Hepatocyte (in vitro differentiated cells): ENCODE measurements at regions not wholly inside any gene's neighbourhood (a gene's known extent, or its start where the extent isn't known, plus 50 kb on each side); places are given as distances from the start of the nearest gene placed in this dataset.

Experiments
- DNase-seq: peaks from one replicate; pipeline ENCODE4 v3.0.0-alpha.2; 2016; ENCODE audit warnings: low spot score
- H2AFZ ChIP-seq: fragments of 200-600 bp; sonication (generic); 2 replicates; pipeline ENCODE4 v1.6.0; 2016; ENCODE audit warnings: antibody characterized with exemption, mild to moderate bottlenecking
- H3K27ac ChIP-seq: fragments of 200-600 bp; sonication (generic); 2 replicates; pipeline ENCODE4 v1.5.1; 2016; ENCODE audit warnings: mild to moderate bottlenecking
- H3K27me3 ChIP-seq: fragments of 200-600 bp; sonication (generic); 2 replicates; pipeline ENCODE4 v1.6.1; 2016
- H3K36me3 ChIP-seq: fragments of 200-600 bp; sonication (generic); replicated peaks from 2 replicates; pipeline ENCODE4 v1.5.1; 2016; ENCODE audit warnings: low read depth; ENCODE audit not compliant: insufficient read depth
- H3K4me1 ChIP-seq: fragments of 200-600 bp; sonication (generic); 2 replicates; pipeline ENCODE4 v1.5.1; 2016; ENCODE audit warnings: mild to moderate bottlenecking, moderate library complexity; ENCODE audit not compliant: insufficient read depth
- H3K4me2 ChIP-seq: fragments of 200-600 bp; sonication (generic); 2 replicates; pipeline ENCODE4 v1.6.0; 2016
- H3K4me3 ChIP-seq: fragments of 200-600 bp; sonication (generic); 2 replicates; pipeline ENCODE4 v1.5.1; 2016; ENCODE audit warnings: mild to moderate bottlenecking
- H3K79me2 ChIP-seq: fragments of 200-600 bp; sonication (generic); 2 replicates; pipeline ENCODE4 v1.6.0; 2017; ENCODE audit warnings: mild to moderate bottlenecking
- H3K9me2 ChIP-seq: fragments of 200-600 bp; sonication (generic); replicated peaks from 2 replicates; pipeline ENCODE4 v1.6.0; 2017; ENCODE audit warnings: mild to moderate bottlenecking; ENCODE audit not compliant: insufficient read depth
- H3K9me3 ChIP-seq: fragments of 200-600 bp; sonication (generic); 2 replicates; pipeline ENCODE4 v1.5.1; 2016; ENCODE audit warnings: low read depth, mild to moderate bottlenecking
- H4K20me1 ChIP-seq: fragments of 200-600 bp; sonication (generic); 2 replicates; pipeline ENCODE4 v1.6.0; 2016; ENCODE audit warnings: mild to moderate bottlenecking; ENCODE audit not compliant: insufficient read depth, poor library complexity, severe bottlenecking
- CTCF ChIP-seq: fragments of 200-600 bp; sonication (generic); IDR thresholded peaks from 2 replicates; pipeline ENCODE4 v1.5.1; 2016; ENCODE audit warnings: antibody characterized with exemption, mild to moderate bottlenecking; ENCODE audit not compliant: poor library complexity
- EZH2 ChIP-seq: fragments of 200-600 bp; sonication (generic); IDR thresholded peaks from 2 replicates; pipeline ENCODE4 v1.6.1; 2016; ENCODE audit warnings: antibody characterized with exemption, mild to moderate bottlenecking, borderline replicate concordance
- EZH2phosphoT487 ChIP-seq: fragments of 200-600 bp; sonication (generic); IDR thresholded peaks from one replicate; pipeline ENCODE4 v1.6.1; 2018; ENCODE audit warnings: antibody characterized with exemption, mild to moderate bottlenecking, low read depth, moderate library complexity; ENCODE audit not compliant: unreplicated experiment, severe bottlenecking
- WGBS: methylation state at CpG from one replicate; pipeline ENCODE4 v1.1.6; 2016; ENCODE audit warnings: low lambda C conversion rate; ENCODE audit errors: missing lambda C conversion rate; 5-methylcytosine and 5-hydroxymethylcytosine counted together

DNA sequence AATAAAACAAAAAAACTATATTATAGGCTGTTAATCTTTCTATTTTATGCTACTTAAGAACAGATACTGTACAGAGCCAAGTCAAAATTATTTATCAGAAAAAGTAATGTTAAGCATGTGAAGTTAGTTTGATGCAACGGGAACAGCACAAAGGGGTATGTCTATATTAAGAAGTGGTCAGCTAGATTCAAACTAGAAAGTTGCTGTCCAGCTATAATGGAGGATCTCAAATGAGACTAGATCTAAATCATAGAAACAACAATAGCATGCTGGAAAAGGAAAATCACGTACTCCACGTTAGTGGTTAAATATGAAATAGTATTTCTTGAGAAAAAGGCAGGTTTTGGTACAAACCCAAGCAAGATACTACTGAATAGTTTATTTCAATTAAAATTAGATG lies 1124.0 kb downstream of the GRIK2 start:
- Histone ChIP-seq H3K27ac (no peak overlapping the region), H3K79me2 (no peaks in the 10 kb centered on the region), H2AFZ (no peak overlapping the region), H3K36me3 (no peaks in the 10 kb centered on the region), H3K9me2 (no peaks in the 10 kb centered on the region), H3K4me1 (no peaks in the 10 kb centered on the region), H3K9me3 (no peaks in the 10 kb centered on the region), H3K4me3 (no peak overlapping the region), H3K4me2 (no peak overlapping the region), H4K20me1 (no peaks in the 10 kb centered on the region), H3K27me3 (no peaks in the 10 kb centered on the region)
- TF ChIP-seq EZH2: no peak
- no peak for DNase-seq
- 93% methylated on average over 3 of the region's 3 CpGs for WGBS

DNA sequence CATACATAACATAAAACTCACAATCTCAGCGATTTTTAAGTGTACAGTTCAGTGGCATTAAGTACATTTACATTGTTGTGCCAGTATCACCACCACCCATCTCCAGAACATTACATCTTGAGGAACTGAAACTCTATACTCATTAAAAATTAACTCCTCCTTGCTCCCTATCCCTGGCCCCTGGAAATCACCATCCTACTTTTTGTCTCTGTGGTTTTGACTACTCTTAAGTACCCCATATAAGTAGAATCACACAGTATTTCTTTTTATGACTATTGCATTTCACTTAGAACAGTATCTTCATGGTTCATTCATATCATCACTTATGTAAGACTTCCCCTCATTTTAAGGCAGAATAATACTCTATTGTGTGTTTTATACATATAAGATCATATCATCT lies 1108.1 kb downstream of the GRIK2 start:
- H2AFZ ChIP-seq: no peak overlapping the region
- H3K4me3 ChIP-seq: no peak overlapping the region
- no peaks in the 10 kb centered on the region for H3K9me2 ChIP-seq
- no peaks in the 10 kb centered on the region for H3K27me3 ChIP-seq
- no peaks in the 10 kb centered on the region for H4K20me1 ChIP-seq
- H3K9me3 ChIP-seq: no peaks in the 10 kb centered on the region
- TF ChIP-seq EZH2phosphoT487 (no peak), EZH2 (no peak), CTCF (no peak)
- no peak for DNase-seq
- no peaks in the 10 kb centered on the region for H3K4me1 ChIP-seq
- H3K27ac ChIP-seq: no peak overlapping the region
- no peaks in the 10 kb centered on the region for H3K36me3 ChIP-seq
- no peak overlapping the region for H3K4me2 ChIP-seq
- WGBS: 69% methylated on average over 1 of the region's 1 CpG
- H3K79me2 ChIP-seq: no peaks in the 10 kb centered on the region

DNA sequence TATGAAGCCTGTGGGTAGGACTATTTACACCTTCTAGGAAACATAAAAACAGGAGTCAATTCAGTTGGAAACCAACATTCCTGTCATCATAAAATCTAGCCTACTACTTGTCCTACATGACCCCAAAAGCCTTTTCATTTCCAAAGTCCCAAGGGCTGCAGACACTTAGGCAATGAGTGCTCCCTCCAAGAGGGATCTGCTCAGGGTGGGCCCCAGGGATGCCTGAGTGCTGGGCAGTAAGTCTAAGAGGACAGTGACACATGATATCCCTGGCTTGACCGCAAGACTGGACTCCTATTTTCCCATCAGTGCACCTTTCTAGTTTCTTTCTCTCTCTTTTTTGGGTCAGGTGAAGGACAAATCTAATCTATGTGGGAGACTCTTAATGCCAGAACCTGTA lies 1101.3 kb downstream of the GRIK2 start:
- 96% methylated on average over 1 of the region's 1 CpG for WGBS
- no peak for DNase-seq
- Histone ChIP-seq H2AFZ (no peak overlapping the region), H3K4me2 (no peak overlapping the region), H4K20me1 (no peaks in the 10 kb centered on the region), H3K27ac (no peak overlapping the region), H3K9me3 (no peaks in the 10 kb centered on the region), H3K4me1 (no peaks in the 10 kb centered on the region), H3K9me2 (no peaks in the 10 kb centered on the region), H3K27me3 (no peaks in the 10 kb centered on the region), H3K4me3 (no peak overlapping the region), H3K36me3 (no peaks in the 10 kb centered on the region), H3K79me2 (no peaks in the 10 kb centered on the region)
- TF ChIP-seq CTCF (no peak), EZH2 (no peak), EZH2phosphoT487 (no peak)

- H2AFZ ChIP-seq: no peak overlapping the region
- no peaks in the 10 kb centered on the region for H3K79me2 ChIP-seq
- H3K27me3 ChIP-seq: no peaks in the 10 kb centered on the region
- WGBS: 95% methylated on average over 4 of the region's 4 CpGs
- no peaks in the 10 kb centered on the region for H3K9me3 ChIP-seq
- no peak overlapping the region for H3K4me2 ChIP-seq
- no peak for TF ChIP-seq EZH2phosphoT487
- no peak for TF ChIP-seq EZH2
- no peak for TF ChIP-seq CTCF
- DNase-seq: no peak
- no peaks in the 10 kb centered on the region for H4K20me1 ChIP-seq
- no peaks in the 10 kb centered on the region for H3K4me1 ChIP-seq
- H3K4me3 ChIP-seq: no peak overlapping the region
- H3K27ac ChIP-seq: no peak overlapping the region
- no peaks in the 10 kb centered on the region for H3K36me3 ChIP-seq
- no peaks in the 10 kb centered on the region for H3K9me2 ChIP-seq
Observed at GRCh38 chr6:102493485-102493884, 1100.0 kb downstream of the GRIK2 start.
